HG02884 (cell line): ENCODE measurements at regions not wholly inside any gene's neighbourhood (a gene's known extent, or its start where the extent isn't known, plus 50 kb on each side); places are given as distances from the start of the nearest gene placed in this dataset.
"Not testable (repeated sequence)": the region's sequence is repeated elsewhere in the genome, so short reads cannot be mapped to it uniquely, and the experiment has no call there.

ENCODE experiments used
- ATAC-seq: cut with Tn5 transposase; IDR thresholded peaks from one replicate; pipeline ENCODE4 v1.9.1; 2021; ENCODE audit warnings: mild to moderate bottlenecking, moderate library complexity; ENCODE audit not compliant: unreplicated experiment

GRCh38 chr5:102154791-102155605 is 141.1 kb downstream of the SLCO4C1 start:
- ATAC-seq: not testable (repeated sequence)

GRCh38 chr5:102154291-102154690 is 141.8 kb downstream of the SLCO4C1 start:
- ATAC-seq: no peak

- peak; percentile 86 for ATAC-seq
Measured at GRCh38 chr5:102153003-102153759, 142.9 kb downstream of the SLCO4C1 start.

- ATAC-seq: no peak
Measured at GRCh38 chr5:102139029-102139428, 157.1 kb downstream of the SLCO4C1 start.

GRCh38 chr5:102138243-102138653 is 157.8 kb downstream of the SLCO4C1 start:
- ATAC-seq: no peak

- ATAC-seq: no peak
Measured at GRCh38 chr5:102130890-102131289, 165.2 kb downstream of the SLCO4C1 start.

- ATAC-seq: no peak
Measured at GRCh38 chr5:102130386-102130785, 165.7 kb downstream of the SLCO4C1 start.

GRCh38 chr5:102119252-102119651 is 176.8 kb downstream of the SLCO4C1 start:
- no peak for ATAC-seq

GRCh38 chr5:102115736-102116135 is 180.3 kb downstream of the SLCO4C1 start:
- ATAC-seq: no peak

GRCh38 chr5:102114525-102115069 is 181.5 kb downstream of the SLCO4C1 start:
- no peak for ATAC-seq

GRCh38 chr5:102107865-102108264 is 188.2 kb downstream of the SLCO4C1 start:
- ATAC-seq: no peak

GRCh38 chr5:102106599-102106998 is 189.5 kb downstream of the SLCO4C1 start:
- no peak for ATAC-seq

- no peak for ATAC-seq
Measured at GRCh38 chr5:102099766-102100331, 196.2 kb downstream of the SLCO4C1 start.

GRCh38 chr5:102099083-102099482 is 197.0 kb downstream of the SLCO4C1 start:
- ATAC-seq: not testable (repeated sequence)

GRCh38 chr5:102098606-102099005 is 197.5 kb downstream of the SLCO4C1 start:
- ATAC-seq: not testable (repeated sequence)

- ATAC-seq: peak; percentile 86
Measured at GRCh38 chr5:102090770-102091169, 205.3 kb downstream of the SLCO4C1 start.

- no peak for ATAC-seq
Measured at GRCh38 chr5:102089883-102090282, 206.2 kb downstream of the SLCO4C1 start.

- no peak for ATAC-seq
Measured at GRCh38 chr5:102087906-102088305, 208.2 kb downstream of the SLCO4C1 start.

GRCh38 chr5:102080288-102080687 is 215.8 kb downstream of the SLCO4C1 start:
- ATAC-seq: no peak

- no peak for ATAC-seq
Measured at GRCh38 chr5:102077920-102078319, 218.2 kb downstream of the SLCO4C1 start.

- no peak for ATAC-seq
Measured at GRCh38 chr5:102069974-102070373, 226.1 kb downstream of the SLCO4C1 start.
